SU-DHL-6 (cell line): ENCODE measurements at regions not wholly inside any gene's neighbourhood (a gene's known extent, or its start where the extent isn't known, plus 50 kb on each side); places are given as distances from the start of the nearest gene placed in this dataset.

Experiments used
- EZH2phosphoT487 ChIP-seq: fragments of 200-600 bp; sonication (generic), shearing (Covaris generic); conservative IDR thresholded peaks from 2 replicates; pipeline ENCODE4 v1.6.1; 2018; ENCODE audit warnings: mild to moderate bottlenecking, antibody characterized with exemption, low read length, moderate library complexity, mixed read lengths
- TF ChIP-seq, protein P1 (sequence below): fragments of 200-600 bp; sonication (generic); IDR thresholded peaks from one replicate; pipeline ENCODE4 v1.5.1; 2017; ENCODE audit warnings: antibody characterized with exemption, mild to moderate bottlenecking, low read length, moderate library complexity; ENCODE audit not compliant: insufficient read depth, poor library complexity, severe bottlenecking

DNA sequence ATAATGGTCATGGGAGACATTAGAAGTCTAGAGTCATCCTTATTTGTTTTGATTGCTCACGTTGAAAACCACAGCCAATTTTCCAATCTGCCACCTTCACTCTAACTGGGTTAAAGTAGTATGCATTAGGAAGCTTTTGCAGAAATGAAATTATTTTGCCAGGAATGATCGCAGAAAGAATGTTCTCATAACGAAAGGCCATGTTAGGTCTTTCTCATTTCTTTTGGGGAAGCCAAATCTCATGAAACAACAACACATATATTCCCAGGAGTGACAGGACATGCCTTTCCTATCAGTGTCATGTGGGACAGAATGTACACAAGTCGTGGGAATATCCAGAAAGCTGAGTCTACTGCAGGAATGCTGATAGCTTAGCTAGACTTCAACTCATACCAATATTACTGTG is 386.3 kb downstream of the AASDHPPT start:
- TF ChIP-seq, protein P1, sequence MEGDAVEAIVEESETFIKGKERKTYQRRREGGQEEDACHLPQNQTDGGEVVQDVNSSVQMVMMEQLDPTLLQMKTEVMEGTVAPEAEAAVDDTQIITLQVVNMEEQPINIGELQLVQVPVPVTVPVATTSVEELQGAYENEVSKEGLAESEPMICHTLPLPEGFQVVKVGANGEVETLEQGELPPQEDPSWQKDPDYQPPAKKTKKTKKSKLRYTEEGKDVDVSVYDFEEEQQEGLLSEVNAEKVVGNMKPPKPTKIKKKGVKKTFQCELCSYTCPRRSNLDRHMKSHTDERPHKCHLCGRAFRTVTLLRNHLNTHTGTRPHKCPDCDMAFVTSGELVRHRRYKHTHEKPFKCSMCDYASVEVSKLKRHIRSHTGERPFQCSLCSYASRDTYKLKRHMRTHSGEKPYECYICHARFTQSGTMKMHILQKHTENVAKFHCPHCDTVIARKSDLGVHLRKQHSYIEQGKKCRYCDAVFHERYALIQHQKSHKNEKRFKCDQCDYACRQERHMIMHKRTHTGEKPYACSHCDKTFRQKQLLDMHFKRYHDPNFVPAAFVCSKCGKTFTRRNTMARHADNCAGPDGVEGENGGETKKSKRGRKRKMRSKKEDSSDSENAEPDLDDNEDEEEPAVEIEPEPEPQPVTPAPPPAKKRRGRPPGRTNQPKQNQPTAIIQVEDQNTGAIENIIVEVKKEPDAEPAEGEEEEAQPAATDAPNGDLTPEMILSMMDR, result no peak
- TF ChIP-seq EZH2phosphoT487, result no peak
